OCI-LY3 (cell line): ENCODE measurements at regions not wholly inside any gene's neighbourhood (a gene's known extent, or its start where the extent isn't known, plus 50 kb on each side); places are given as distances from the start of the nearest gene placed in this dataset.

Experiments
- EZH2phosphoT487 ChIP-seq: fragments of 200-600 bp; shearing (Covaris generic); IDR thresholded peaks from 2 replicates; pipeline ENCODE4 v1.6.1; 2018; ENCODE audit warnings: antibody characterized with exemption, mixed run types, low read depth
- TF ChIP-seq, protein P1 (sequence below): fragments of 200-600, 300-600 bp; sonication (generic); IDR thresholded peaks from 2 replicates; pipeline ENCODE4 v1.5.1; 2014; ENCODE audit warnings: antibody characterized with exemption, low read length, low read depth

DNA sequence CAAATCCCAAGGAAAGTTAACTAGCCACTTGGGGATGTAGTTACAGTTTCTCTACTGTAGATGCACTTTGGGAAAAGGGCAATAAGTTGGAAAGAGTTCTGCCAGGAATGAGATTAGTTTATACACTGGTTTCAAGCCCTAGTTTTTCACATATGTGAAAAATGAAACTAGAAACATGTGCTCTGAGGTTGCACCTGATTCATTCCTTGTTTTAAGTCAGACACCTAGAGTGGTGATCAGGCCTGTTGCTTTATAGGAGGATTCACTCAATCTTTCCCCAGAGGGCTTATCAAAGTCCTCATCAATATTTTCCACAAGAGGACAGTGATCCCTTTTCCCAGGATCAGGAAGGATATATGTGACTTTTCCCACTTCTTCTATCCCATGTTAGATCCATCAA, 515.9 kb upstream of the PKN2 start:
- TF ChIP-seq, protein P1, sequence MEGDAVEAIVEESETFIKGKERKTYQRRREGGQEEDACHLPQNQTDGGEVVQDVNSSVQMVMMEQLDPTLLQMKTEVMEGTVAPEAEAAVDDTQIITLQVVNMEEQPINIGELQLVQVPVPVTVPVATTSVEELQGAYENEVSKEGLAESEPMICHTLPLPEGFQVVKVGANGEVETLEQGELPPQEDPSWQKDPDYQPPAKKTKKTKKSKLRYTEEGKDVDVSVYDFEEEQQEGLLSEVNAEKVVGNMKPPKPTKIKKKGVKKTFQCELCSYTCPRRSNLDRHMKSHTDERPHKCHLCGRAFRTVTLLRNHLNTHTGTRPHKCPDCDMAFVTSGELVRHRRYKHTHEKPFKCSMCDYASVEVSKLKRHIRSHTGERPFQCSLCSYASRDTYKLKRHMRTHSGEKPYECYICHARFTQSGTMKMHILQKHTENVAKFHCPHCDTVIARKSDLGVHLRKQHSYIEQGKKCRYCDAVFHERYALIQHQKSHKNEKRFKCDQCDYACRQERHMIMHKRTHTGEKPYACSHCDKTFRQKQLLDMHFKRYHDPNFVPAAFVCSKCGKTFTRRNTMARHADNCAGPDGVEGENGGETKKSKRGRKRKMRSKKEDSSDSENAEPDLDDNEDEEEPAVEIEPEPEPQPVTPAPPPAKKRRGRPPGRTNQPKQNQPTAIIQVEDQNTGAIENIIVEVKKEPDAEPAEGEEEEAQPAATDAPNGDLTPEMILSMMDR, result no peak
- no peak for TF ChIP-seq EZH2phosphoT487
